Hepatocyte (in vitro differentiated cells): ENCODE measurements at regions not wholly inside any gene's neighbourhood (a gene's known extent, or its start where the extent isn't known, plus 50 kb on each side); places are given as distances from the start of the nearest gene placed in this dataset.

ENCODE experiments used
- DNase-seq: peaks from one replicate; pipeline ENCODE4 v3.0.0-alpha.2; 2016; ENCODE audit warnings: low spot score
- H2AFZ ChIP-seq: fragments of 200-600 bp; sonication (generic); 2 replicates; pipeline ENCODE4 v1.6.0; 2016; ENCODE audit warnings: antibody characterized with exemption, mild to moderate bottlenecking
- H3K27ac ChIP-seq: fragments of 200-600 bp; sonication (generic); 2 replicates; pipeline ENCODE4 v1.5.1; 2016; ENCODE audit warnings: mild to moderate bottlenecking
- H3K27me3 ChIP-seq: fragments of 200-600 bp; sonication (generic); 2 replicates; pipeline ENCODE4 v1.6.1; 2016
- H3K36me3 ChIP-seq: fragments of 200-600 bp; sonication (generic); replicated peaks from 2 replicates; pipeline ENCODE4 v1.5.1; 2016; ENCODE audit warnings: low read depth; ENCODE audit not compliant: insufficient read depth
- H3K4me1 ChIP-seq: fragments of 200-600 bp; sonication (generic); 2 replicates; pipeline ENCODE4 v1.5.1; 2016; ENCODE audit warnings: mild to moderate bottlenecking, moderate library complexity; ENCODE audit not compliant: insufficient read depth
- H3K4me2 ChIP-seq: fragments of 200-600 bp; sonication (generic); 2 replicates; pipeline ENCODE4 v1.6.0; 2016
- H3K4me3 ChIP-seq: fragments of 200-600 bp; sonication (generic); 2 replicates; pipeline ENCODE4 v1.5.1; 2016; ENCODE audit warnings: mild to moderate bottlenecking
- H3K79me2 ChIP-seq: fragments of 200-600 bp; sonication (generic); 2 replicates; pipeline ENCODE4 v1.6.0; 2017; ENCODE audit warnings: mild to moderate bottlenecking
- H3K9me2 ChIP-seq: fragments of 200-600 bp; sonication (generic); replicated peaks from 2 replicates; pipeline ENCODE4 v1.6.0; 2017; ENCODE audit warnings: mild to moderate bottlenecking; ENCODE audit not compliant: insufficient read depth
- H3K9me3 ChIP-seq: fragments of 200-600 bp; sonication (generic); 2 replicates; pipeline ENCODE4 v1.5.1; 2016; ENCODE audit warnings: low read depth, mild to moderate bottlenecking
- H4K20me1 ChIP-seq: fragments of 200-600 bp; sonication (generic); 2 replicates; pipeline ENCODE4 v1.6.0; 2016; ENCODE audit warnings: mild to moderate bottlenecking; ENCODE audit not compliant: insufficient read depth, poor library complexity, severe bottlenecking
- CTCF ChIP-seq: fragments of 200-600 bp; sonication (generic); IDR thresholded peaks from 2 replicates; pipeline ENCODE4 v1.5.1; 2016; ENCODE audit warnings: antibody characterized with exemption, mild to moderate bottlenecking; ENCODE audit not compliant: poor library complexity
- EZH2 ChIP-seq: fragments of 200-600 bp; sonication (generic); IDR thresholded peaks from 2 replicates; pipeline ENCODE4 v1.6.1; 2016; ENCODE audit warnings: antibody characterized with exemption, mild to moderate bottlenecking, borderline replicate concordance
- EZH2phosphoT487 ChIP-seq: fragments of 200-600 bp; sonication (generic); IDR thresholded peaks from one replicate; pipeline ENCODE4 v1.6.1; 2018; ENCODE audit warnings: antibody characterized with exemption, mild to moderate bottlenecking, low read depth, moderate library complexity; ENCODE audit not compliant: unreplicated experiment, severe bottlenecking
- WGBS: methylation state at CpG from one replicate; pipeline ENCODE4 v1.1.6; 2016; ENCODE audit warnings: low lambda C conversion rate; ENCODE audit errors: missing lambda C conversion rate; 5-methylcytosine and 5-hydroxymethylcytosine counted together

- no peaks in the 10 kb centered on the region for H3K9me3 ChIP-seq
- H3K4me1 ChIP-seq = no peaks in the 10 kb centered on the region
- H3K27me3 ChIP-seq = no peaks in the 10 kb centered on the region
- DNase-seq = no peak
- no peak overlapping the region for H3K4me3 ChIP-seq
- no peak overlapping the region for H2AFZ ChIP-seq
- 69% methylated on average over 4 of the region's 4 CpGs for WGBS
- H3K9me2 ChIP-seq = no peaks in the 10 kb centered on the region
- H3K36me3 ChIP-seq = no peaks in the 10 kb centered on the region
- H3K27ac ChIP-seq = no peak overlapping the region
- H3K4me2 ChIP-seq = no peak overlapping the region
- H4K20me1 ChIP-seq = no peaks in the 10 kb centered on the region
- TF ChIP-seq EZH2 (no peak), EZH2phosphoT487 (no peak), CTCF (no peak)
- H3K79me2 ChIP-seq = no peaks in the 10 kb centered on the region
These were observed 242.0 kb downstream of the CALCRL start for GRCh38 chr2:187206071-187206470.

GRCh38 chr2:187198136-187198535 is 249.9 kb downstream of the CALCRL start:
- no peaks in the 10 kb centered on the region for H3K4me1 ChIP-seq
- no peak for TF ChIP-seq CTCF
- no peak for TF ChIP-seq EZH2
- no peak for TF ChIP-seq EZH2phosphoT487
- no peak for DNase-seq
- no peak overlapping the region for H3K4me2 ChIP-seq
- H3K9me2 ChIP-seq = no peaks in the 10 kb centered on the region
- H3K4me3 ChIP-seq = no peak overlapping the region
- no peaks in the 10 kb centered on the region for H4K20me1 ChIP-seq
- H3K79me2 ChIP-seq = no peaks in the 10 kb centered on the region
- no peak overlapping the region for H2AFZ ChIP-seq
- H3K27me3 ChIP-seq = no peaks in the 10 kb centered on the region
- H3K9me3 ChIP-seq = no peaks in the 10 kb centered on the region
- H3K36me3 ChIP-seq = no peaks in the 10 kb centered on the region
- H3K27ac ChIP-seq = no peak overlapping the region

GRCh38 chr2:187194049-187194448 is 254.0 kb downstream of the CALCRL start:
- Histone ChIP-seq H3K4me1 (no peaks in the 10 kb centered on the region), H3K36me3 (no peaks in the 10 kb centered on the region), H3K9me2 (no peaks in the 10 kb centered on the region), H3K27ac (no peak overlapping the region), H3K4me2 (no peak overlapping the region), H2AFZ (no peak overlapping the region), H4K20me1 (no peaks in the 10 kb centered on the region), H3K27me3 (no peaks in the 10 kb centered on the region), H3K9me3 (no peaks in the 10 kb centered on the region), H3K4me3 (no peak overlapping the region), H3K79me2 (no peaks in the 10 kb centered on the region)
- no peak for DNase-seq
- TF ChIP-seq EZH2phosphoT487 (no peak), CTCF (no peak), EZH2 (no peak)
